ENCODE measurements at regions not wholly inside any gene's neighbourhood (a gene's known extent, or its start where the extent isn't known, plus 50 kb on each side); places are given as distances from the start of the nearest gene placed in this dataset.

DNA sequence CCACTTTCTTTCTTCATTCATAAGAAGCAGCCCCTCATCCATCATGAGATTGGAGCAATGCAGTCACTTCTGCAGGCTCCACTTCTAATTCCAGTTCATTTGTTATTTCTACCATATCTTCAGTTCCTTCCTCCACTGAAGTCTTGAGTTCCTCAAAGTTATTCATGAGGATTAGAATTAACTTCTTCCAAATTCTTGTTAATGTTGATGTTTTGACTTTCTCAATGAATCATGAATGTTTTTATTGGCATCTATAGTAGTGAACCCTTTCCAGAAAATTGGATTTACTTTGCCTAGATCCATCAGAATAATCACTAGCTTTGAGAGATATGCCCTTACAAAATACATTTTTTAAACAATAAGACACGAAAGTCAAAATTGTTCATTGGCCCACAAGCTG lies 2567.7 kb upstream of the PCDH20 start:
- Histone ChIP-seq H3K9ac (ENCODE audit: extremely low read depth, insufficient read length, low read length) (no peak overlapping the region), H2BK15ac (ENCODE audit: low read depth, low read length) (no peak overlapping the region), H3K56ac (ENCODE audit: insufficient read length, low read depth, low read length) (no peak overlapping the region), H3K23me2 (ENCODE audit: insufficient read length, low read depth, low read length, poor library complexity, severe bottlenecking) (no peaks in the 10 kb centered on the region), H2AFZ (ENCODE audit: low read length) (no peak overlapping the region), H2BK12ac (ENCODE audit: insufficient read length, low read depth, low read length) (no peak overlapping the region), H3K4me1 (ENCODE audit: insufficient read depth, low read length) (no peaks in the 10 kb centered on the region), H3K79me2 (ENCODE audit: insufficient read depth, low read length) (no peaks in the 10 kb centered on the region), H3K4ac (ENCODE audit: low read depth, low read length) (no peak overlapping the region), H3K4me2 (ENCODE audit: insufficient read depth, insufficient read length, low read length) (no peak overlapping the region), H4K8ac (replicated peaks; ENCODE audit: insufficient read length, low read depth, low read length) (no peak overlapping the region), H3K23ac (ENCODE audit: insufficient read length, low read depth, low read length) (no peak overlapping the region), H2BK5ac (ENCODE audit: insufficient read length, low read length) (no peak overlapping the region), H2BK20ac (ENCODE audit: low read depth, low read length, poor library complexity, severe bottlenecking) (no peak overlapping the region), H3K9me3 (ENCODE audit: control insufficient read depth, low read depth, low read length) (no peaks in the 10 kb centered on the region), H3K27ac (ENCODE audit: insufficient read length, low read depth, low read length) (no peak overlapping the region), H3K18ac (ENCODE audit: insufficient read length, low read depth, low read length) (no peak overlapping the region), H4K5ac (ENCODE audit: insufficient read length, low read depth, low read length) (no peak overlapping the region), H3K14ac (ENCODE audit: insufficient read depth, low read length) (no peak overlapping the region), H3K79me1 (ENCODE audit: insufficient read depth, low read depth, low read length, poor library complexity, severe bottlenecking) (no peaks in the 10 kb centered on the region), H4K20me1 (ENCODE audit: control insufficient read depth, insufficient read depth, insufficient read length) (no peaks in the 10 kb centered on the region), H2BK120ac (ENCODE audit: low read depth, low read length, poor library complexity, severe bottlenecking) (no peak overlapping the region), H2AK5ac (ENCODE audit: insufficient read length, low read length) (no peak overlapping the region), H4K91ac (ENCODE audit: insufficient read length, low read depth, low read length) (no peak overlapping the region), H3K27me3 (ENCODE audit: insufficient read depth, low read length) (no peaks in the 10 kb centered on the region), H3T11ph (ENCODE audit: low read length) (no peak overlapping the region)
- DNase-seq: no peak
- Mint-ChIP-seq H3K27me3 (ENCODE audit: low read depth) (peaks cover 2% of the 10 kb centered on the region; the same call in 1 of the 2 replicates), H3K9me3 (no peaks in the 10 kb centered on the region; a peak in 1 of 5 replicates), H3K4me3 (no peak overlapping the region), H3K4me1 (no peaks in the 10 kb centered on the region), H3K27ac (no peak overlapping the region), H3K36me3 (ENCODE audit: insufficient read depth in 1 of 3, low read depth in 3 of 3) (no peaks in the 10 kb centered on the region)
- TF ChIP-seq CTCF (conservative IDR thresholded peaks at IDR 0.05): no peak
- no CpG with 5 or more reads among the region's 1 CpG for WGBS (ENCODE audit: extremely low coverage, insufficient read length, low lambda C conversion rate)
